ENCODE measurements at regions not wholly inside any gene's neighbourhood (a gene's known extent, or its start where the extent isn't known, plus 50 kb on each side); places are given as distances from the start of the nearest gene placed in this dataset.

DNA sequence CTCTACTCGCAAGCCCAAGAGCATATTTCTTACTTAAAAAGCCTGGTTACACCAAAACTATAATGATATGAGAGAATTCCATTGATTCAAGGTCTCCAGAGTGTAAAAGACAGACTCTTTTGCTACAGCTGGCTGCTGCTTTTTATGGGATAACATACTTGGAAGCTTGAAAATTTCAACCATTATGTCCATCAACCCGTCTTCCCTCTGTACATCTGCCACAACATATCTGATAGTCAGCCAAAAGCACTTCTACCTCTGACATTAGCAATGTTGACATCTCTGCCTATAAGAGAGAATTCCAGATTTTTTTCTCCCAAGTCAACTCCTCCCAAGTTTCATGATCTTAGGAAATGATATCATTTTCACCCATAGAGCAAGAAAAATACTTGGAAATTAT is 54.4 kb upstream of the IQCM start:
- TF ChIP-seq, protein P1, sequence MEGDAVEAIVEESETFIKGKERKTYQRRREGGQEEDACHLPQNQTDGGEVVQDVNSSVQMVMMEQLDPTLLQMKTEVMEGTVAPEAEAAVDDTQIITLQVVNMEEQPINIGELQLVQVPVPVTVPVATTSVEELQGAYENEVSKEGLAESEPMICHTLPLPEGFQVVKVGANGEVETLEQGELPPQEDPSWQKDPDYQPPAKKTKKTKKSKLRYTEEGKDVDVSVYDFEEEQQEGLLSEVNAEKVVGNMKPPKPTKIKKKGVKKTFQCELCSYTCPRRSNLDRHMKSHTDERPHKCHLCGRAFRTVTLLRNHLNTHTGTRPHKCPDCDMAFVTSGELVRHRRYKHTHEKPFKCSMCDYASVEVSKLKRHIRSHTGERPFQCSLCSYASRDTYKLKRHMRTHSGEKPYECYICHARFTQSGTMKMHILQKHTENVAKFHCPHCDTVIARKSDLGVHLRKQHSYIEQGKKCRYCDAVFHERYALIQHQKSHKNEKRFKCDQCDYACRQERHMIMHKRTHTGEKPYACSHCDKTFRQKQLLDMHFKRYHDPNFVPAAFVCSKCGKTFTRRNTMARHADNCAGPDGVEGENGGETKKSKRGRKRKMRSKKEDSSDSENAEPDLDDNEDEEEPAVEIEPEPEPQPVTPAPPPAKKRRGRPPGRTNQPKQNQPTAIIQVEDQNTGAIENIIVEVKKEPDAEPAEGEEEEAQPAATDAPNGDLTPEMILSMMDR (conservative IDR thresholded peaks at IDR 0.05 in 1 of 2, IDR thresholded peaks at IDR 0.05 in 1 of 2; ENCODE audit: extremely low read depth in 1 of 2, insufficient read depth in 1 of 2, low read depth in 1 of 2, low read length in 2 of 2) = no peak
- no peak for TF ChIP-seq EZH2 (IDR thresholded peaks at IDR 0.05; ENCODE audit: borderline replicate concordance, low read length)

Measured in mammary epithelial cell (primary cell).